ENCODE measurements at regions not wholly inside any gene's neighbourhood (a gene's known extent, or its start where the extent isn't known, plus 50 kb on each side); places are given as distances from the start of the nearest gene placed in this dataset.

DNA sequence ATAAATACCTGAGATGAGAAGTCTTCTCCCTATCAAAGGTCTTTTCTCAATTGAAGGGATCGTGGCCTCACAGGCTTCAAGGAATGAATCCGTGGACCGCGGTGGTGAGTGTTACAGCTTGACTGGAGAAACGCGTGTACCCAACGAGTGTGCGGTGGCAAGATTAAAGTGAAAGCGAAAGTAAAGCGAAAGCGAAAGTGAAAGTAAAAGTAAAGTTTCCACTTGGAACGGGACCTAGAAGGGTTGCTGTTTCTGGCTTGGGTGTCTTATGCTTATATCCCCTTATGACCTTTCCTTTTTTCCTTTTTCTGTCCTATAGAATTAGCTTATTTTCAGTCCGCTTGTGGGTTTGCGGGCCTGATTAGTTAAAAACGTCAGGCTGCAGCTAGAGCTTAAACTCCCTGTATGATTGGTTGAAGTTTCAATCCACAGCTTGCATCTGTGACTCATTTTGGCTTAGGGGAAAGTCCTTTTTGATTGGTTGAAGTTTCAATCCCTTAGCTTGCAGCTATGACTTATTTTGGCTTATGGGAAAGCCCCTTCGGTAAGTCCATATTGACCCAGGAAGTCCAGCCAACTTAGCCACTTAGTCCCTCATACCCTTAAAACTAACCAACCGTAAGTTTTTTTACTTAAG lies 924.3 kb upstream of the CDH10 start:
- H2AFZ ChIP-seq (ENCODE audit: low read length), result peak overlapping the region; percentile 43; the same call in 1 of the 2 replicates
- H3K79me2 ChIP-seq (ENCODE audit: low read length), result no peaks in the 10 kb centered on the region
- H3K4me2 ChIP-seq (ENCODE audit: low read depth, low read length, poor library complexity, severe bottlenecking), result no peak overlapping the region
- H3K36me3 ChIP-seq (ENCODE audit: insufficient read depth, low read length), result no peaks in the 10 kb centered on the region
- H3K4me1 ChIP-seq (ENCODE audit: low read length), result no peaks in the 10 kb centered on the region
- H3K4me3 ChIP-seq (ENCODE audit: low read length), result peak overlapping the region; percentile 33; the same call in 1 of the 2 replicates
- H3K9me2 ChIP-seq (replicated peaks; ENCODE audit: insufficient read depth, low read length), result no peaks in the 10 kb centered on the region
- H3K9me3 ChIP-seq (ENCODE audit: low read length), result peaks cover 4% of the 10 kb centered on the region; the same call in 1 of the 2 replicates
- H3K9ac ChIP-seq (ENCODE audit: low read length), result no peak overlapping the region
- no peaks in the 10 kb centered on the region for H4K20me1 ChIP-seq (ENCODE audit: insufficient read depth, low read depth, low read length)
- H3K27ac ChIP-seq (ENCODE audit: low read length), result no peak overlapping the region
- no peaks in the 10 kb centered on the region for H3K27me3 ChIP-seq (ENCODE audit: low read length)
- DNase-seq, result peak; percentile 37

DNA sequence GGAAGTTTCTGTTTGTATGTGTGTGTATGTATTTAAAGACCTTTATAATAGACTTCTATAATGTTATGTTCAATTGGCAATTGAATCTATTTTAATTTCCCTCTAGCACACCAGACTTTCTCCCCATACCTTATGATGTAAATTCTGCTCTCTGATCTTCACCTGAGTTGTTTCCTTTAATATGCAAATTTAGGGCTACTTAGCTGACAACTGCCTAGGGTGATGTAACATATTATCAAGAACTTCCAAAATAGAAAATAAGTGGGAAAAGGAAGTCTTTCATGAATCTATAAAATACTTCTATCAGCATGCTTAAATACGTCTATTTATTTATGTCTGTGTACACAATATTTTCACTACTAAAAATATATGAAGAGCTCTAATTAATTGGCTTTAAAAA lies 923.5 kb upstream of the CDH10 start:
- Histone ChIP-seq H3K9me3 (ENCODE audit: low read length) (peaks cover 5% of the 10 kb centered on the region; the same call in 1 of the 2 replicates), H3K9ac (ENCODE audit: low read length) (no peak overlapping the region), H3K4me2 (ENCODE audit: low read depth, low read length, poor library complexity, severe bottlenecking) (no peak overlapping the region), H3K27me3 (ENCODE audit: low read length) (no peaks in the 10 kb centered on the region), H2AFZ (ENCODE audit: low read length) (0 out of 2 replicates have a peak overlapping the region, but pooled peaks have one; percentile 43), H4K20me1 (ENCODE audit: insufficient read depth, low read depth, low read length) (no peaks in the 10 kb centered on the region), H3K36me3 (ENCODE audit: insufficient read depth, low read length) (no peaks in the 10 kb centered on the region), H3K9me2 (replicated peaks; ENCODE audit: insufficient read depth, low read length) (no peaks in the 10 kb centered on the region), H3K4me3 (ENCODE audit: low read length) (no peak overlapping the region), H3K4me1 (ENCODE audit: low read length) (no peaks in the 10 kb centered on the region), H3K27ac (ENCODE audit: low read length) (no peak overlapping the region), H3K79me2 (ENCODE audit: low read length) (no peaks in the 10 kb centered on the region)
- no peak for DNase-seq

GRCh38 chr5:25567881-25568280 lies 923.1 kb upstream of the CDH10 start:
- Histone ChIP-seq H3K9ac (ENCODE audit: low read length) (no peak overlapping the region), H3K9me3 (ENCODE audit: low read length) (peaks cover 10% of the 10 kb centered on the region; the same call in 1 of the 2 replicates), H3K27me3 (ENCODE audit: low read length) (no peaks in the 10 kb centered on the region), H4K20me1 (ENCODE audit: insufficient read depth, low read depth, low read length) (no peaks in the 10 kb centered on the region), H3K4me3 (ENCODE audit: low read length) (no peak overlapping the region), H2AFZ (ENCODE audit: low read length) (no peak overlapping the region), H3K27ac (ENCODE audit: low read length) (no peak overlapping the region), H3K79me2 (ENCODE audit: low read length) (no peaks in the 10 kb centered on the region), H3K4me1 (ENCODE audit: low read length) (no peaks in the 10 kb centered on the region), H3K9me2 (replicated peaks; ENCODE audit: insufficient read depth, low read length) (no peaks in the 10 kb centered on the region), H3K4me2 (ENCODE audit: low read depth, low read length, poor library complexity, severe bottlenecking) (no peak overlapping the region), H3K36me3 (ENCODE audit: insufficient read depth, low read length) (no peaks in the 10 kb centered on the region; the same call in 1 of the 2 replicates)
- DNase-seq, result no peak

DNA sequence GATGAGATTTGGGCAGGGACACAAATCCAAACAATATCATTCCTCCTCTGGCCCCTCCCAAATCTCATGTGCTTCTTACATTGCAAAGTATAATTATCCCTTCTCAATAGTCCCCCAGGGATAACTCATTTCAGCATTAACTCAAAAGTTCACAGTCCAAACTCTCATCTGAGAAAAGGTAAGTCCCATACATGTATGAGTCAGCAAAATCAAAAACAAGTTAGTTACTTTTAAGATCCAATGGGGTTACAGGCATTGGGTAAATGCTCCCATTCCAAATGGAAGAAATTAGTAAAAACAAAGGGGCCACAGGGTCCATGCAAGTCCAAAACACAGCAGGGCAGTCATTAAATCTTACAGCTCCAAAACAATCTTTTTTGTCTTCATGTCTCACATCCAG lies 917.9 kb upstream of the CDH10 start:
- H3K4me3 ChIP-seq (ENCODE audit: low read length), result no peak overlapping the region
- H3K9ac ChIP-seq (ENCODE audit: low read length), result no peak overlapping the region
- H2AFZ ChIP-seq (ENCODE audit: low read length), result no peak overlapping the region
- no peaks in the 10 kb centered on the region for H4K20me1 ChIP-seq (ENCODE audit: insufficient read depth, low read depth, low read length)
- peaks cover 12% of the 10 kb centered on the region for H3K4me1 ChIP-seq (ENCODE audit: low read length)
- no peaks in the 10 kb centered on the region for H3K27me3 ChIP-seq (ENCODE audit: low read length)
- DNase-seq, result no peak
- no peaks in the 10 kb centered on the region for H3K79me2 ChIP-seq (ENCODE audit: low read length)
- H3K27ac ChIP-seq (ENCODE audit: low read length), result no peak overlapping the region
- no peaks in the 10 kb centered on the region; the same call in 1 of the 2 replicates for H3K36me3 ChIP-seq (ENCODE audit: insufficient read depth, low read length)
- no peak overlapping the region for H3K4me2 ChIP-seq (ENCODE audit: low read depth, low read length, poor library complexity, severe bottlenecking)
- H3K9me2 ChIP-seq (replicated peaks; ENCODE audit: insufficient read depth, low read length), result no peaks in the 10 kb centered on the region
- peaks cover 10% of the 10 kb centered on the region; the same call in 1 of the 2 replicates for H3K9me3 ChIP-seq (ENCODE audit: low read length)

DNA sequence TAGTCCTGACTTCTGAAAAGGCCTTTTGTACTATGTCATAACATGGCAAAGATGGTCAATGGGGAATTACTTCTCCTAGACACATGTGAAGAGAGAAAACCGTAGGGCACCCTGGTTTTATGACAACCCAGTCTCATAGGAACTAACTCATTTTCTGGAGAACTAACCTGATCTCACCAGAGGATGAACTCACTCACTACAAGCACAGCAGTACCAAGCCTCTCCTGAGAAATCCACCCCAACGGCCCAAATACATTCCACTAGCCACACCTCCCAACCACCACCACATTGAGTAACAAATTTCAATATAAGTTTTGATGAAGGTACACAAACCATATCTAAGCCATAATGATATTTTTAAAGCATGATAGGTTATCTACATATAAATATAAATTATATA lies 909.3 kb upstream of the CDH10 start:
- Histone ChIP-seq H3K9me3 (ENCODE audit: low read length) (no peaks in the 10 kb centered on the region; the same call in 1 of the 2 replicates), H3K79me2 (ENCODE audit: low read length) (no peaks in the 10 kb centered on the region), H3K27ac (ENCODE audit: low read length) (no peak overlapping the region), H4K20me1 (ENCODE audit: insufficient read depth, low read depth, low read length) (no peaks in the 10 kb centered on the region), H3K4me3 (ENCODE audit: low read length) (no peak overlapping the region), H3K4me1 (ENCODE audit: low read length) (peaks cover 13% of the 10 kb centered on the region), H3K36me3 (ENCODE audit: insufficient read depth, low read length) (no peaks in the 10 kb centered on the region), H3K27me3 (ENCODE audit: low read length) (no peaks in the 10 kb centered on the region), H3K9ac (ENCODE audit: low read length) (no peak overlapping the region), H3K9me2 (replicated peaks; ENCODE audit: insufficient read depth, low read length) (no peaks in the 10 kb centered on the region), H3K4me2 (ENCODE audit: low read depth, low read length, poor library complexity, severe bottlenecking) (no peak overlapping the region), H2AFZ (ENCODE audit: low read length) (no peak overlapping the region)
- DNase-seq, result no peak

- H3K9me2 ChIP-seq (replicated peaks; ENCODE audit: insufficient read depth, low read length), result no peaks in the 10 kb centered on the region
- no peaks in the 10 kb centered on the region for H4K20me1 ChIP-seq (ENCODE audit: insufficient read depth, low read depth, low read length)
- no peaks in the 10 kb centered on the region for H3K27me3 ChIP-seq (ENCODE audit: low read length)
- H3K4me1 ChIP-seq (ENCODE audit: low read length), result peaks cover 4% of the 10 kb centered on the region; the same call in 1 of the 2 replicates
- no peak overlapping the region for H3K9ac ChIP-seq (ENCODE audit: low read length)
- H3K27ac ChIP-seq (ENCODE audit: low read length), result no peak overlapping the region
- no peaks in the 10 kb centered on the region for H3K36me3 ChIP-seq (ENCODE audit: insufficient read depth, low read length)
- H2AFZ ChIP-seq (ENCODE audit: low read length), result 0 out of 2 replicates have a peak overlapping the region, but pooled peaks have one; percentile 46
- H3K9me3 ChIP-seq (ENCODE audit: low read length), result no peaks in the 10 kb centered on the region; the same call in 1 of the 2 replicates
- H3K4me2 ChIP-seq (ENCODE audit: low read depth, low read length, poor library complexity, severe bottlenecking), result no peak overlapping the region
- no peak for DNase-seq
- H3K4me3 ChIP-seq (ENCODE audit: low read length), result no peak overlapping the region
- H3K79me2 ChIP-seq (ENCODE audit: low read length), result no peaks in the 10 kb centered on the region
Measured at GRCh38 chr5:25552871-25553481, 908.2 kb upstream of the CDH10 start.

DNA sequence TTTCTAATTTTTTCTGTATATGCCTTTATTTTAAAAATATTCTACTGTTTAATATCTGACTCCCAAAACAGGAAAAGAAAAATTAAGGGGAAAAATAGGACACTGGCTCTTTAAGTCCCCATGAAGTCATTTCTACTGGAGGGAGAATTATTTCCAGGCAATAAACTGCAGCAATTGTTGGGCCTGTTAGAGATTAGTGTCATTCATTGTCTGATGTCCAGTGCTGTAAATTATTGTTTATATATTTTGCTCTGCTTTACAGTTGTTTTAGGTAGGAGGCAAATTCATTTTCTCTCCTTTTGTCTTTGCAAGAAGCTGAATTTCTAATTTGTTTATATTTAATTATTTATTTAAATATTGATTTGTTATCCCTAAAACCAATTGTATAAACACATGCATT lies 906.0 kb upstream of the CDH10 start:
- Histone ChIP-seq H3K79me2 (ENCODE audit: low read length) (no peaks in the 10 kb centered on the region), H3K9me2 (replicated peaks; ENCODE audit: insufficient read depth, low read length) (no peaks in the 10 kb centered on the region)

DNA sequence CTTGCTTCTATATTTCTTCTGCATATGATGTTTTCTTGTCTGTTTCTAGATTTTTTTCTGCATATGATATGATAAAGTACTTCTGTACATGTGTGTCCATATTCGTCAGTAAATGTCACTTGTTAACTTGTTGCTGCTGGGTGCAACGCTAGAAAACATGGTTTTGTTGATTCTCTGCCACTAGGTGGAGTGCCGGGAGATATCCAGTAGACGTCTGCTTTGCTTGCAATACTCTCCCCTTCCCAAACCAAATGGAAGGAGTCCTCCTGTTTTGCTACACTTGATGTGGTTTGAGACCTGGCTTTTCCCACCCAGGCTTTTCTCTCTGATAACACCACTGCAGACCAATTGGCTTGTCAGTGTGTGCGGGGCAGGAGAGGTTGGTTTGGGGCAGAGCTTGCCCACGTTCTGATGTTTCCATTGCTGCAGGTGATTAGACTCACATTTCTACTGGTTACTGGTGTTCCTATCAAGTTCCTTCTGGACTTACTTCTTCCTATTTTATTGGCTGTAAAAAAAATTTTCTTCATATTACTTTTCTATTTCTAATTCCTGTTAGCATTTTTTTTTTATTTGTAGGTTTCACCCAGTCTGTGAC lies 900.0 kb upstream of the CDH10 start:
- H3K4me1 ChIP-seq (ENCODE audit: low read length), result no peaks in the 10 kb centered on the region
- no peaks in the 10 kb centered on the region for H3K36me3 ChIP-seq (ENCODE audit: insufficient read depth, low read length)
- H3K9me3 ChIP-seq (ENCODE audit: low read length), result peaks cover 10% of the 10 kb centered on the region; the same call in 1 of the 2 replicates
- no peak overlapping the region for H3K9ac ChIP-seq (ENCODE audit: low read length)
- 0 out of 2 replicates have a peak overlapping the region, but pooled peaks have one; percentile 28 for H3K4me3 ChIP-seq (ENCODE audit: low read length)
- H4K20me1 ChIP-seq (ENCODE audit: insufficient read depth, low read depth, low read length), result no peaks in the 10 kb centered on the region
- H3K79me2 ChIP-seq (ENCODE audit: low read length), result no peaks in the 10 kb centered on the region
- no peaks in the 10 kb centered on the region for H3K27me3 ChIP-seq (ENCODE audit: low read length)
- no peak overlapping the region for H3K27ac ChIP-seq (ENCODE audit: low read length)
- no peaks in the 10 kb centered on the region for H3K9me2 ChIP-seq (replicated peaks; ENCODE audit: insufficient read depth, low read length)
- H3K4me2 ChIP-seq (ENCODE audit: low read depth, low read length, poor library complexity, severe bottlenecking), result peak overlapping the region; percentile 18
- H2AFZ ChIP-seq (ENCODE audit: low read length), result peak overlapping the region; percentile 86
- peak; percentile 82 for DNase-seq

More for the DNA sequence above, 906.0 kb upstream of the CDH10 start:
- H4K20me1 ChIP-seq (ENCODE audit: insufficient read depth, low read depth, low read length), result no peaks in the 10 kb centered on the region
- H3K4me2 ChIP-seq (ENCODE audit: low read depth, low read length, poor library complexity, severe bottlenecking), result no peak overlapping the region
- H3K9me3 ChIP-seq (ENCODE audit: low read length), result peaks cover 7% of the 10 kb centered on the region; the same call in 1 of the 2 replicates
- no peaks in the 10 kb centered on the region for H3K4me1 ChIP-seq (ENCODE audit: low read length)
- H2AFZ ChIP-seq (ENCODE audit: low read length), result no peak overlapping the region
- H3K27ac ChIP-seq (ENCODE audit: low read length), result no peak overlapping the region
- no peak for DNase-seq
- H3K4me3 ChIP-seq (ENCODE audit: low read length), result no peak overlapping the region
- H3K36me3 ChIP-seq (ENCODE audit: insufficient read depth, low read length), result no peaks in the 10 kb centered on the region
- H3K27me3 ChIP-seq (ENCODE audit: low read length), result no peaks in the 10 kb centered on the region
- no peak overlapping the region for H3K9ac ChIP-seq (ENCODE audit: low read length)
